Ovary (tissue), 7 donors: ENCODE measurements at regions not wholly inside any gene's neighbourhood (a gene's known extent, or its start where the extent isn't known, plus 50 kb on each side); places are given as distances from the start of the nearest gene placed in this dataset.

ENCODE experiments used
- DNase-seq, 5 donors: peaks; one replicate each; pipeline ENCODE4 v3.0.0-alpha.2; 2019 to 2020
- H3K27ac ChIP-seq, 2 donors: fragments of 200-600 bp; one replicate each; pipeline versions ENCODE4 v1.5.1 to v1.8.0; 2019 to 2022
- H3K27me3 ChIP-seq: fragments of 200-600 bp; one replicate; pipeline ENCODE4 v1.8.0; 2022
- H3K36me3 ChIP-seq: fragments of 200-600 bp; sonication (generic); one replicate; pipeline ENCODE4 v1.5.1; 2019
- H3K4me1 ChIP-seq: one replicate; pipeline ENCODE4 v1.8.1; 2013; ENCODE audit warnings: mild to moderate bottlenecking, moderate library complexity; ENCODE audit not compliant: insufficient read depth
- H3K4me3 ChIP-seq: fragments of 200-600 bp; sonication (generic); one replicate; pipeline ENCODE4 v1.5.1; 2017
- H3K9me3 ChIP-seq, 2 donors: fragments of 200-600 bp in 1 of 2; sonication (generic) in 1 of 2; one replicate each; pipeline versions ENCODE4 v1.5.1 to v1.8.1; 2013 to 2019; ENCODE audit warnings: mild to moderate bottlenecking in 1 of 2, moderate library complexity in 1 of 2
- CTCF ChIP-seq, 3 donors: fragments of 450-650 bp in 2 of 3; fragments of 200-600 bp in 1 of 3; IDR thresholded peaks; one replicate each; pipeline versions ENCODE4 v1.5.1 to v1.8.0; 2016 to 2022; ENCODE audit warnings: antibody characterized with exemption in 3 of 3, mild to moderate bottlenecking in 1 of 3
- EP300 ChIP-seq: sonication (generic); formaldehyde crosslinking; IDR thresholded peaks from one replicate; pipeline ENCODE4 v1.6.1; 2017; ENCODE audit warnings: antibody characterized with exemption
- POLR2A ChIP-seq: fragments of 450-650 bp; IDR thresholded peaks from one replicate; pipeline ENCODE4 v1.6.1; 2017; ENCODE audit warnings: antibody characterized with exemption, mild to moderate bottlenecking, moderate library complexity
- WGBS, 3 donors: extraction: QIAGEN DNeasy Blood & Tissue Kit in 1 of 3; methylation state at CpG; one replicate each; pipeline versions ENCODE4 v1.1.5 to v1.1.7; 2013 to 2017; 5-methylcytosine and 5-hydroxymethylcytosine counted together
- intact Hi-C, 4 donors: fragments of 100-400 bp; cut with DNase I; formaldehyde crosslinking; loops; one replicate each; pipeline versions ENCODE4 v1.11.0 to v1.15.1; 2022 to 2023
- donor health status: DM: no; HTN: no; CAD: no; lungs with moderate emphysema.
- donor health status: DM: no; HTN: no; CAD: no.
- donor health status: Bipolar disorder and iron deficiency.
- donor health status: DM: no; HTN: no; CAD: no.
- donor health status: DM: yes; HTN: yes; CAD: no.

DNA sequence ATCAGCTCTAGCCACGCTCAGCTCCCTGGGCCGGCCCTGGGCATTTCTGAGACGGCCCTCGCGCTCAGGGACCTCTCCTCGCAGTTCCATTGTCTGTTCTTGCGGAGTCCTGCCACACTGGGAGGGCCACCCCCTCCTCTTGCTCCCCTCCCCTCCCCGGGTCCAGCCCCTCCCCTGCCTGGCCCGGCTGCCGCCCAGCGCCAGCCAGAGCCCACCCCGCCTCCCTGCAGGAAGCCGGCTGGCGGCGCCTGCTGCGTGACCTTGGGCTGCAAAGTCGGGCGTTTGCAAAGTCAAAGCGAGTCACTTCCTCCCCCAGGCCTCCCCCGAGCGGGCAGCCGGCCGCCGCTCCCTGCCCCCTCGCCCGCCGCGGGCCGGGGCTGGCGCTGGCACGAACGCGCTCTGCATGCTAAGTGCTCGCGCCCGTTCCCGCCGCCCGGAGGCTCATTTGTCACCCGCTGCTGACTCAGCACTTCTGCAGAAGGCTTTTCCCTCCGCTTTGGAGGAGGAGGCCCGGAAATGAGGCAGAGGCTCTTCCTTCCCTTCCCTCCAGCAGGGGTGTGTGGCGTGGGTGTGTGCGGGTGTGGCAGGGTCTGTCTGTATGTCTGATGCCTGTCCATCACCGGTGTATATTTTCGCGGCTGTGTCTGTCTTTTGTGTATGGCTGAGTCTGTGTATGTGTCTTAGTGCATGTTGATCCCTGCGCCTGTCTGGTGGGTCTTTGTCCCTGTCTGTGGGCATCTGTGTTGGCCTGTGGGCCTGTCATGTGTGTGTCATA lies 72.0 kb downstream of the IRF2BPL start:
- TF ChIP-seq EP300 (no peak), POLR2A (no peak), CTCF (IDR thresholded peaks at IDR 0.05) (peak in 1 of 3 donors; percentile 41)
- Histone ChIP-seq H3K4me1 (peaks cover 9% of the 10 kb centered on the region), H3K36me3 (no peaks in the 10 kb centered on the region), H3K27me3 (no peaks in the 10 kb centered on the region), H3K9me3 (no peaks in the 10 kb centered on the region), H3K27ac (peak overlapping the region; percentile 88 to 95), H3K4me3 (peak overlapping the region; percentile 29)
- WGBS, 3 donors = 2 to 4% (median 3%) methylated on average over 27 to 48 of the region's 48 CpGs
- peak; percentile 82 to 91 (median 90) for DNase-seq
- intact Hi-C loops = loop anchor here in 3 of 4 donors (5.0 kb wide), 3 partner anchors 34 to 71 kb away; partner anchors contain the start of gene IRF2BPL (in 3 of the 3)

- no peak for DNase-seq
- H3K4me3 ChIP-seq = peak overlapping the region; percentile 29
- TF ChIP-seq POLR2A = no peak
- H3K36me3 ChIP-seq = no peaks in the 10 kb centered on the region
- H3K9me3 ChIP-seq = no peaks in the 10 kb centered on the region
- intact Hi-C loops = loop anchor here (2.0 to 5.0 kb wide), 4 partner anchors 33 to 72 kb away; partner anchors contain the start of gene IRF2BPL (in 3 of the 4)
- H3K27ac ChIP-seq = peak overlapping the region; percentile 88 to 95
- WGBS, 3 donors = 14 to 23% (median 18%) methylated on average over 11 to 13 of the region's 13 CpGs
- no peaks in the 10 kb centered on the region for H3K27me3 ChIP-seq
- peaks cover 13% of the 10 kb centered on the region for H3K4me1 ChIP-seq
These were observed 72.8 kb downstream of the IRF2BPL start for GRCh38 chr14:76955575-76956315.

DNA sequence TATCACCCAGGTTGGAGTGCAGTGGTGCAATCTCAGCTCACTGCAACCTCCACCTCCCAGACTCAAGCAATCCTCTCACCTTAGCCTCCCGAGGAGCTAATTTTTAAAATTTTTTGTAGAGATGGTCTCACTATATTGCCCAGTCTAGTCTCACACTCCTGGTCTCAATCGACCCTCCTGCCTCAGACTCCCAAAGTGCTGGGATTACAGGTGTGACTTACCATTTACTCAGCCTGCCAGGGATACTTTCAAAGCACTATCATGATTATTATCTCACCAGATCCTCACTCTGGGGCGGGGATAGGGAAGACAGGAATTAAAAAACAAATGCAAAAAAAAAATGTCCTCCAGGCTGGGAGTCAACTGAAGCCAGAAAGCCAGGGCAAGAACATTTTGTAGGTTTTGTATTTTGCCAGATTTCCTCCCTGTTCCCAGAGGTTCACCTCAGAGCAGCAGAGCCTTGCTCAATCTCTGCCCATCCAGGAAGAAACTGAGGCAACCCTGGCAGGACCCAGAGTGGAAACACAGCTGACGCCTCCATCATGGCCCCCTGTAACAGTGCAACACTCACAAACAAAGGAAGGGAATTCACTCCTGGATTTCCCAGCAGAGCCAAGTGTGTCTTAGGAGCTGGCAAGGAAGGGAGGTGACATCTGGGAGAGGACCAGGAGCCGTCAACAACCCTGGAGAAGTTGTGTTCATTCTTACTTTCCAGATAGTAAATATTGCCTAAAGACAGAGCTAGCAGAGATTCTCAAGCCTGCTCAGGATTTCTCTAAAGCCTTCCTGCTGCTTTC lies 73.9 kb downstream of the IRF2BPL start:
- no peaks in the 10 kb centered on the region for H3K27me3 ChIP-seq
- peaks cover 13% of the 10 kb centered on the region for H3K4me1 ChIP-seq
- WGBS, 3 donors = 57 to 70% (median 69%) methylated on average over 5 of the region's 5 CpGs
- no peak overlapping the region for H3K4me3 ChIP-seq
- no peaks in the 10 kb centered on the region for H3K36me3 ChIP-seq
- peak in 1 of 5 donors; percentile 12 for DNase-seq
- TF ChIP-seq CTCF (IDR thresholded peaks at IDR 0.05) = no peak
- no peak for TF ChIP-seq POLR2A
- no peak for TF ChIP-seq EP300
- H3K9me3 ChIP-seq = no peaks in the 10 kb centered on the region
- intact Hi-C loops = loop anchor here (2.0 to 5.0 kb wide), 4 partner anchors 32 to 73 kb away; partner anchors contain the start of gene IRF2BPL (in 3 of the 4)
- peak overlapping the region; percentile 49 to 95 for H3K27ac ChIP-seq

DNA sequence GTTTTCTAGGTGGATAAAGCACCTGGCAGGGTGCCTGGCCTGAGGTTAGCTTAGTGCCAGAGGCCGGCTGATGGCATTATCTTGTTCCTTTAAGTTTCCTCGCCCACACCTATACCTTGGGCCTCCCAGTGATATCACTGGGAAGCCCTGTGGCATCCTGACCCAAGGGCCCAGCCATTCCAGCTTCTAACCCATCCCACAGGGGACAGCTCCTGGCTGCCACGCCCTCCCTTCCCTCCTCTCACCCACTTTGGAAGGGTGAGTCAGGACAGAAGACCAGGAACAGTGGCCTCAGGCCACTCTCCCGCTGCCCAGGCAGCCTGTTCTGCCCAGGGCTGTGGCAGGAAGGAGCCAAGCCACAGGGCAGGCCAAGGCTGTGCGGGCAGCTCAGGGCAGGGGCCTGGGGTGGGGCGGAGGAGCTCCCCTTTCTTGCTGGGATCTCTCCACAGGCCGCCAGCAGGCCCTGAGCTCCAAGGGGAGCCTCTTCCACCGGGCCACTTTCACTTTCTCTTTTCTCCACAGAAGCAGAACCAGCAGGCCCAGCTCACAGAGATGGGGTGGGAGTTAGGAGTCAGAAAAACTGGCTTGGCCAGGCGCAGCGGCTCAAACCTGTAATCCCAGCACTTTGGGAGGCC lies 75.1 kb downstream of the IRF2BPL start:
- TF ChIP-seq EP300 (no peak), CTCF (IDR thresholded peaks at IDR 0.05) (no peak), POLR2A (no peak)
- H3K27me3 ChIP-seq = no peaks in the 10 kb centered on the region
- no peaks in the 10 kb centered on the region for H3K9me3 ChIP-seq
- intact Hi-C loops = loop anchor here in 1 of 4 donors (2.0 kb wide), 1 partner anchor 35 kb away; no protein-coding TSS in a partner anchor
- peak; percentile 77 to 81 (median 78) for DNase-seq
- H3K4me1 ChIP-seq = peaks cover 14% of the 10 kb centered on the region
- peak overlapping the region; percentile 74 to 95 for H3K27ac ChIP-seq
- no peaks in the 10 kb centered on the region for H3K36me3 ChIP-seq
- WGBS, 3 donors = 24 to 27% (median 27%) methylated on average over 10 of the region's 10 CpGs
- H3K4me3 ChIP-seq = peak overlapping the region; percentile 25
